A549 (cell line): ENCODE measurements at regions not wholly inside any gene's neighbourhood (a gene's known extent, or its start where the extent isn't known, plus 50 kb on each side); places are given as distances from the start of the nearest gene placed in this dataset.
"Not testable (repeated sequence)": the region's sequence is repeated elsewhere in the genome, so short reads cannot be mapped to it uniquely, and the experiment has no call there.

Experiments used
- CTCF ChIP-seq: fragments of >200 bp; sonication (Bioruptor Twin); formaldehyde crosslinking; IDR thresholded peaks from 3 replicates; pipeline ENCODE4 v1.5.1; 2016
- EHMT2 ChIP-seq: fragments of 200-600 bp; sonication (generic); IDR thresholded peaks from 2 replicates; pipeline ENCODE4 v1.6.1; 2016; ENCODE audit warnings: antibody characterized with exemption, low read depth, mild to moderate bottlenecking, moderate library complexity
- FOSL2 ChIP-seq, 2 experiments: fragments of 450-650 bp in 1 of 2; fragments of >200 bp in 1 of 2; sonication (Bioruptor Twin) in 1 of 2; formaldehyde crosslinking; IDR thresholded peaks; 2 replicates each; pipeline versions ENCODE4 v1.5.0 to v1.6.1; 2016 to 2020; ENCODE audit warnings: mild to moderate bottlenecking in 1 of 2, moderate library complexity in 1 of 2
- HDAC2 ChIP-seq: fragments of 200-600 bp; sonication (generic); IDR thresholded peaks from 2 replicates; pipeline ENCODE4 v1.6.1; 2016
- MYC ChIP-seq: IDR thresholded peaks from 2 replicates; pipeline ENCODE4 v1.6.1; 2012; ENCODE audit warnings: mild to moderate bottlenecking, inconsistent platforms, low read length, improper control_type of control experiment, borderline replicate concordance
- POLR2A ChIP-seq: IDR thresholded peaks from 2 replicates; pipeline ENCODE4 v1.6.1; 2012; ENCODE audit warnings: mild to moderate bottlenecking, low read length
- RFX5 ChIP-seq: fragments of 450-650 bp; IDR thresholded peaks from 2 replicates; pipeline ENCODE4 v1.7.1; 2014; ENCODE audit warnings: antibody characterized with exemption, mild to moderate bottlenecking, moderate library complexity

GRCh38 chr14:37693420-37693819, 98.0 kb downstream of the TTC6 start:
- not testable (repeated sequence) for TF ChIP-seq CTCF; FOSL2 (IDR thresholded peaks at IDR 0.05); FOSL2 (CRISPR knock-in tag; IDR thresholded peaks at IDR 0.05); RFX5; HDAC2; POLR2A; MYC; EHMT2
